ENCODE measurements at regions not wholly inside any gene's neighbourhood (a gene's known extent, or its start where the extent isn't known, plus 50 kb on each side); places are given as distances from the start of the nearest gene placed in this dataset.

DNA sequence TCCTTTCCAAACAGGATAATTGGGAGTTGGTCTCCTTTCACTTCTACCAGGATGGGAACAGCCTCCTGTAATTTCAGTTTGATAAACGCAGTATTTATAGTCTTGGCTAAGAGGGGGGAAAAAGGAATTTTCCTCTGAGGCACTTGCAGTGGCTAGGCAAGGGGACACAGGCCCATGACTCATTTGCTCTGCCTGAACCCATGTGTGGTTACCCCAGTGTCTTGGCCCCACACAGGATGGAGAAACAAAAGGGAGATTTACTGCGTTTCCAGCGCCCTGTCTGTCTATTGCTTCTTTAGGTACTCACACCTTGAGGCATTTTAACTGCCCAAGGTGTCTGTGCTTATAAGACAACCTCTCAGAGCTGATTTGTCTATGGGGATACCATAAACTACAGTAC, 74.8 kb upstream of the NEDD9 start:
- TF ChIP-seq, protein P1, sequence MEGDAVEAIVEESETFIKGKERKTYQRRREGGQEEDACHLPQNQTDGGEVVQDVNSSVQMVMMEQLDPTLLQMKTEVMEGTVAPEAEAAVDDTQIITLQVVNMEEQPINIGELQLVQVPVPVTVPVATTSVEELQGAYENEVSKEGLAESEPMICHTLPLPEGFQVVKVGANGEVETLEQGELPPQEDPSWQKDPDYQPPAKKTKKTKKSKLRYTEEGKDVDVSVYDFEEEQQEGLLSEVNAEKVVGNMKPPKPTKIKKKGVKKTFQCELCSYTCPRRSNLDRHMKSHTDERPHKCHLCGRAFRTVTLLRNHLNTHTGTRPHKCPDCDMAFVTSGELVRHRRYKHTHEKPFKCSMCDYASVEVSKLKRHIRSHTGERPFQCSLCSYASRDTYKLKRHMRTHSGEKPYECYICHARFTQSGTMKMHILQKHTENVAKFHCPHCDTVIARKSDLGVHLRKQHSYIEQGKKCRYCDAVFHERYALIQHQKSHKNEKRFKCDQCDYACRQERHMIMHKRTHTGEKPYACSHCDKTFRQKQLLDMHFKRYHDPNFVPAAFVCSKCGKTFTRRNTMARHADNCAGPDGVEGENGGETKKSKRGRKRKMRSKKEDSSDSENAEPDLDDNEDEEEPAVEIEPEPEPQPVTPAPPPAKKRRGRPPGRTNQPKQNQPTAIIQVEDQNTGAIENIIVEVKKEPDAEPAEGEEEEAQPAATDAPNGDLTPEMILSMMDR (IDR thresholded peaks at IDR 0.05; ENCODE audit: low read length), result no peak
- TF ChIP-seq EZH2 (optimal IDR thresholded peaks at IDR 0.05; ENCODE audit: low read depth, low read length) (no peak), EZH2phosphoT487 (IDR thresholded peaks at IDR 0.05; ENCODE audit: low read length) (no peak)
